Amniotic epithelial cell (primary cell): ENCODE measurements at regions not wholly inside any gene's neighbourhood (a gene's known extent, or its start where the extent isn't known, plus 50 kb on each side); places are given as distances from the start of the nearest gene placed in this dataset.

Experiments
- DNase-seq: peaks from one replicate; pipeline ENCODE4 v3.0.0-alpha.2; 2010; ENCODE audit warnings: low read depth

GRCh38 chr7:67764289-67764688 lies 767.7 kb downstream of the TYW1 start:
- DNase-seq, result no peak

GRCh38 chr7:67765481-67766175 lies 769.0 kb downstream of the TYW1 start:
- no peak for DNase-seq

GRCh38 chr7:67766906-67767410 lies 770.3 kb downstream of the TYW1 start:
- no peak for DNase-seq

- DNase-seq, result no peak
Measured at GRCh38 chr7:67771846-67772605, 775.4 kb downstream of the TYW1 start.

- DNase-seq, result no peak
Measured at GRCh38 chr7:67773081-67773480, 776.4 kb downstream of the TYW1 start.

GRCh38 chr7:67777119-67777518 lies 780.5 kb downstream of the TYW1 start:
- DNase-seq, result no peak

- no peak for DNase-seq
Measured at GRCh38 chr7:67781841-67782240, 785.2 kb downstream of the TYW1 start.

GRCh38 chr7:67786021-67786420 lies 789.4 kb downstream of the TYW1 start:
- no peak for DNase-seq

- no peak for DNase-seq
Measured at GRCh38 chr7:67788669-67789068, 792.0 kb downstream of the TYW1 start.

GRCh38 chr7:67791918-67792317 lies 795.3 kb downstream of the TYW1 start:
- no peak for DNase-seq

GRCh38 chr7:67794544-67794943 lies 797.9 kb downstream of the TYW1 start:
- no peak for DNase-seq

GRCh38 chr7:67803789-67804188 lies 807.2 kb downstream of the TYW1 start:
- no peak for DNase-seq

- DNase-seq, result no peak
Measured at GRCh38 chr7:67805921-67806471, 809.4 kb downstream of the TYW1 start.

GRCh38 chr7:67807826-67808225 lies 811.2 kb downstream of the TYW1 start:
- DNase-seq, result no peak

- no peak for DNase-seq
Measured at GRCh38 chr7:67809586-67809985, 813.0 kb downstream of the TYW1 start.

- no peak for DNase-seq
Measured at GRCh38 chr7:67813621-67814292, 817.1 kb downstream of the TYW1 start.

- DNase-seq, result no peak
Measured at GRCh38 chr7:67817481-67817880, 820.8 kb downstream of the TYW1 start.

GRCh38 chr7:67821116-67821515 lies 824.5 kb downstream of the TYW1 start:
- no peak for DNase-seq

- DNase-seq, result no peak
Measured at GRCh38 chr7:67823345-67823744, 826.7 kb downstream of the TYW1 start.

- DNase-seq, result no peak
Measured at GRCh38 chr7:67825356-67825755, 828.7 kb downstream of the TYW1 start.

- DNase-seq, result no peak
Measured at GRCh38 chr7:67841896-67842295, 845.3 kb downstream of the TYW1 start.

GRCh38 chr7:67842571-67842970 lies 845.9 kb downstream of the TYW1 start:
- DNase-seq, result no peak
